WTC11 (cell line): ENCODE measurements at regions not wholly inside any gene's neighbourhood (a gene's known extent, or its start where the extent isn't known, plus 50 kb on each side); places are given as distances from the start of the nearest gene placed in this dataset.

Source experiments
- ATAC-seq: fragments of 200-7000 bp; cut with Tn5 transposase; 2 replicates; pipeline ENCODE4 v1.10.0; 2021; ENCODE audit warnings: mild to moderate bottlenecking, moderate library complexity
- CTCF ChIA-PET: fragments of 300-600 bp; sonication (Branson Sonifier 250); formaldehyde crosslinking; loops from one replicate; lab custom pipeline; 2021; ENCODE audit warnings: antibody characterized with exemption; lab: Charles Lee
- POLR2A ChIA-PET: fragments of 350-600 bp; sonication (Branson Sonifier 250); formaldehyde crosslinking; loops from one replicate; lab custom pipeline; 2021; ENCODE audit warnings: antibody characterized with exemption; lab: Charles Lee
- DNase-seq: peaks from one replicate; pipeline ENCODE4 v3.0.0; 2021; ENCODE audit warnings: low spot score
- H3K27ac Mint-ChIP-seq: 2 replicates; pipeline ENCODE4 v1.8.0; 2021; ENCODE audit warnings: mixed read lengths
- H3K27me3 Mint-ChIP-seq: 2 replicates; pipeline ENCODE4 v1.8.0; 2021; ENCODE audit warnings: low read depth, mild to moderate bottlenecking, moderate library complexity, mixed read lengths
- H3K36me3 Mint-ChIP-seq: 2 replicates; pipeline ENCODE4 v1.8.0; 2021; ENCODE audit warnings: mixed read lengths
- H3K4me1 Mint-ChIP-seq: 2 replicates; pipeline ENCODE4 v1.8.0; 2022; ENCODE audit warnings: mixed read lengths
- H3K4me3 Mint-ChIP-seq: 2 replicates; pipeline ENCODE4 v1.8.0; 2021; ENCODE audit warnings: mild to moderate bottlenecking, moderate library complexity, mixed read lengths
- H3K9me3 Mint-ChIP-seq: 2 replicates; pipeline ENCODE4 v1.8.0; 2021; ENCODE audit warnings: mixed read lengths
- CREM ChIP-seq: sonication (generic); formaldehyde crosslinking; IDR thresholded peaks from 2 replicates; pipeline ENCODE4 v1.8.1; 2022; ENCODE audit warnings: mild to moderate bottlenecking, missing genetic modification reagents, moderate library complexity
- EMX1 ChIP-seq: fragments of 250-450 bp; sonication (Bioruptor Pico); IDR thresholded peaks from 2 replicates; pipeline ENCODE4 v1.8.0; 2021; ENCODE audit warnings: mild to moderate bottlenecking
- FOXP4 ChIP-seq: sonication (generic); formaldehyde crosslinking; IDR thresholded peaks from 2 replicates; pipeline ENCODE4 v1.8.0; 2022; ENCODE audit warnings: mild to moderate bottlenecking, missing genetic modification reagents
- GABPB1 ChIP-seq: sonication (generic); formaldehyde crosslinking; IDR thresholded peaks from 2 replicates; pipeline ENCODE4 v1.8.1; 2023; ENCODE audit warnings: mild to moderate bottlenecking, missing genetic modification reagents
- JAZF1 ChIP-seq: fragments of 250-450 bp; sonication (Bioruptor Pico); IDR thresholded peaks from 2 replicates; pipeline ENCODE4 v1.9.0; 2021; ENCODE audit warnings: moderate library complexity, mild to moderate bottlenecking, inconsistent platforms
- NFYB ChIP-seq: sonication (generic); formaldehyde crosslinking; conservative IDR thresholded peaks from 2 replicates; pipeline ENCODE4 v1.8.0; 2022; ENCODE audit warnings: low read depth, missing genetic modification reagents
- NR3C1 ChIP-seq: sonication (generic); formaldehyde crosslinking; conservative IDR thresholded peaks from 2 replicates; pipeline ENCODE4 v1.8.1; 2023; ENCODE audit warnings: low read depth, mild to moderate bottlenecking, missing genetic modification reagents
- SMAD4 ChIP-seq: sonication (generic); formaldehyde crosslinking; IDR thresholded peaks from 2 replicates; pipeline ENCODE4 v1.8.0; 2022; ENCODE audit warnings: mild to moderate bottlenecking, missing genetic modification reagents
- TEAD4 ChIP-seq: sonication (generic); formaldehyde crosslinking; IDR thresholded peaks from 2 replicates; pipeline ENCODE4 v1.8.0; 2022; ENCODE audit warnings: mild to moderate bottlenecking, missing genetic modification reagents
- ZBTB21 ChIP-seq: sonication (generic); formaldehyde crosslinking; IDR thresholded peaks from 2 replicates; pipeline ENCODE4 v1.8.1; 2023; ENCODE audit warnings: mild to moderate bottlenecking, missing genetic modification reagents, borderline replicate concordance
- ZNF138 ChIP-seq: sonication (generic); formaldehyde crosslinking; conservative IDR thresholded peaks from 2 replicates; pipeline ENCODE4 v1.8.1; 2022; ENCODE audit warnings: mild to moderate bottlenecking, moderate library complexity, missing genetic modification reagents
- ZNF281 ChIP-seq: sonication (generic); formaldehyde crosslinking; IDR thresholded peaks from 2 replicates; pipeline ENCODE4 v1.8.0; 2023; ENCODE audit warnings: mild to moderate bottlenecking, missing genetic modification reagents
- ZNF416 ChIP-seq: fragments of 250-450 bp; sonication (Bioruptor Pico); IDR thresholded peaks from 2 replicates; pipeline ENCODE4 v1.9.0; 2021; ENCODE audit warnings: mild to moderate bottlenecking, inconsistent platforms
- ZNF532 ChIP-seq: fragments of 250-450 bp; sonication (Bioruptor Pico); IDR thresholded peaks from 2 replicates; pipeline ENCODE4 v1.9.0; 2021; ENCODE audit warnings: mild to moderate bottlenecking, borderline replicate concordance
- ZNF671 ChIP-seq: fragments of 250-450 bp; sonication (Bioruptor Pico); IDR thresholded peaks from 2 replicates; pipeline ENCODE4 v1.8.0; 2021; ENCODE audit warnings: mild to moderate bottlenecking
- TF ChIP-seq, protein P1 (sequence below): sonication (generic); formaldehyde crosslinking; IDR thresholded peaks from 2 replicates; pipeline ENCODE4 v1.8.0; 2022; ENCODE audit warnings: missing genetic modification reagents
- TF ChIP-seq, protein P2 (sequence below): sonication (generic); formaldehyde crosslinking; IDR thresholded peaks from 2 replicates; pipeline ENCODE4 v1.8.1; 2022; ENCODE audit warnings: mild to moderate bottlenecking, missing genetic modification reagents, moderate library complexity, borderline replicate concordance
- TF ChIP-seq, protein P3 (sequence below): sonication (generic); formaldehyde crosslinking; IDR thresholded peaks from 2 replicates; pipeline ENCODE4 v1.8.1; 2023; ENCODE audit warnings: mild to moderate bottlenecking, missing genetic modification reagents

DNA sequence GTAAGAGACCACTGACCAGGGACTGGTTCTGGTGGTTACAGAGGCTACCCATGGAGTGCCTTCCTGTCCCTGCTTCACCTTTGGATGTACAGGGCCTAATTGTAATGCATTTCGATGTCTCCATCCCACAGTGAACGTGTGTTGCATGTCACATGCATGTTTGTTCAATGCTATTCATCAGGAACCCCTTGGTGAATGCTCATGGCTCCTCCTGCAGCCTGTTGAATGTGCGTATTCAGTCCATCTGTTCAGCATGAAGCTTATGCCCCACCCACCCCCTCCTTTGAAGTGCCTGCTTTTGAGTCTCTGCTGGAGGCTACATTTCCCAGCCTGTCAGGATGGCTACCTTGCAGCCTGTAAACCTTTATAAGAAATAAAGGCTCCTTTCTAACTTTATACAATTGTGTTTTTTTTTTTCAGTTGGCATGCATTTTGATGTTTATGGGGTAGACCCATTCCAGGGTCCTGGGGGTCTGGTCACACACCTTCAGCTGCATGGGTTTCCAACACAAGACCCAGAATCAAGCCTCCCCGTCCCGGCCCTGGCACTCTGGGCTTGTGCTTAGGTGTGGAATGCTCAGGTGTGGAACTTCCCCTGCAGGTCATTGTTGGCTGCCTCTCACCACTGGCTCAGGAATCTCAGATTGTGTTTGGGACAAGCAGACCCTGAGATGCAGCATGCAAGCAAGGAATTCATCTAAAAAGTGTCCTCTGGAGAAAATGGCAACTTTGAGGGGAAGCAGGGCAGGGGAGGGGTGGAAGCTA lies 238.8 kb upstream of the HDAC4 start:
- ATAC-seq: no peak
- H3K27me3 Mint-ChIP-seq: no peaks in the 10 kb centered on the region; the same call in 1 of the 2 replicates
- H3K36me3 Mint-ChIP-seq: no peaks in the 10 kb centered on the region
- no peak overlapping the region for H3K4me3 Mint-ChIP-seq
- no peak overlapping the region for H3K27ac Mint-ChIP-seq
- ChIA-PET CTCF (no interaction called here), POLR2A (no interaction called here)
- H3K4me1 Mint-ChIP-seq: no peaks in the 10 kb centered on the region
- TF ChIP-seq ZNF671: no peak
- H3K9me3 Mint-ChIP-seq: peaks cover 31% of the 10 kb centered on the region
- DNase-seq: no peak

- ChIA-PET POLR2A (no interaction called here), CTCF (no interaction called here)
- peaks cover 3% of the 10 kb centered on the region for H3K4me1 Mint-ChIP-seq
- no peak overlapping the region for H3K4me3 Mint-ChIP-seq
- DNase-seq (no peak), ATAC-seq (no peak)
- TF ChIP-seq TEAD4 (CRISPR knock-in tag) (no peak), CREM (CRISPR knock-in tag) (no peak), ZNF416 (CRISPR knock-in tag) (no peak), ZNF671 (no peak), NFYB (CRISPR knock-in tag) (no peak), ZBTB21 (CRISPR knock-in tag) (no peak), JAZF1 (no peak), EMX1 (CRISPR knock-in tag) (no peak), SMAD4 (CRISPR knock-in tag) (no peak), FOXP4 (no peak), ZNF138 (CRISPR knock-in tag) (no peak), ZNF532 (CRISPR knock-in tag) (no peak), NR3C1 (CRISPR knock-in tag) (no peak), ZNF281 (no peak), GABPB1 (CRISPR knock-in tag) (no peak)
- TF ChIP-seq, protein P1, sequence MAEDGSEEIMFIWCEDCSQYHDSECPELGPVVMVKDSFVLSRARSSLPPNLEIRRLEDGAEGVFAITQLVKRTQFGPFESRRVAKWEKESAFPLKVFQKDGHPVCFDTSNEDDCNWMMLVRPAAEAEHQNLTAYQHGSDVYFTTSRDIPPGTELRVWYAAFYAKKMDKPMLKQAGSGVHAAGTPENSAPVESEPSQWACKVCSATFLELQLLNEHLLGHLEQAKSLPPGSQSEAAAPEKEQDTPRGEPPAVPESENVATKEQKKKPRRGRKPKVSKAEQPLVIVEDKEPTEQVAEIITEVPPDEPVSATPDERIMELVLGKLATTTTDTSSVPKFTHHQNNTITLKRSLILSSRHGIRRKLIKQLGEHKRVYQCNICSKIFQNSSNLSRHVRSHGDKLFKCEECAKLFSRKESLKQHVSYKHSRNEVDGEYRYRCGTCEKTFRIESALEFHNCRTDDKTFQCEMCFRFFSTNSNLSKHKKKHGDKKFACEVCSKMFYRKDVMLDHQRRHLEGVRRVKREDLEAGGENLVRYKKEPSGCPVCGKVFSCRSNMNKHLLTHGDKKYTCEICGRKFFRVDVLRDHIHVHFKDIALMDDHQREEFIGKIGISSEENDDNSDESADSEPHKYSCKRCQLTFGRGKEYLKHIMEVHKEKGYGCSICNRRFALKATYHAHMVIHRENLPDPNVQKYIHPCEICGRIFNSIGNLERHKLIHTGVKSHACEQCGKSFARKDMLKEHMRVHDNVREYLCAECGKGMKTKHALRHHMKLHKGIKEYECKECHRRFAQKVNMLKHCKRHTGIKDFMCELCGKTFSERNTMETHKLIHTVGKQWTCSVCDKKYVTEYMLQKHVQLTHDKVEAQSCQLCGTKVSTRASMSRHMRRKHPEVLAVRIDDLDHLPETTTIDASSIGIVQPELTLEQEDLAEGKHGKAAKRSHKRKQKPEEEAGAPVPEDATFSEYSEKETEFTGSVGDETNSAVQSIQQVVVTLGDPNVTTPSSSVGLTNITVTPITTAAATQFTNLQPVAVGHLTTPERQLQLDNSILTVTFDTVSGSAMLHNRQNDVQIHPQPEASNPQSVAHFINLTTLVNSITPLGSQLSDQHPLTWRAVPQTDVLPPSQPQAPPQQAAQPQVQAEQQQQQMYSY (CRISPR knock-in tag): no peak
- TF ChIP-seq, protein P2, sequence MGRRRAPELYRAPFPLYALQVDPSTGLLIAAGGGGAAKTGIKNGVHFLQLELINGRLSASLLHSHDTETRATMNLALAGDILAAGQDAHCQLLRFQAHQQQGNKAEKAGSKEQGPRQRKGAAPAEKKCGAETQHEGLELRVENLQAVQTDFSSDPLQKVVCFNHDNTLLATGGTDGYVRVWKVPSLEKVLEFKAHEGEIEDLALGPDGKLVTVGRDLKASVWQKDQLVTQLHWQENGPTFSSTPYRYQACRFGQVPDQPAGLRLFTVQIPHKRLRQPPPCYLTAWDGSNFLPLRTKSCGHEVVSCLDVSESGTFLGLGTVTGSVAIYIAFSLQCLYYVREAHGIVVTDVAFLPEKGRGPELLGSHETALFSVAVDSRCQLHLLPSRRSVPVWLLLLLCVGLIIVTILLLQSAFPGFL (CRISPR knock-in tag): no peak
- TF ChIP-seq, protein P3, sequence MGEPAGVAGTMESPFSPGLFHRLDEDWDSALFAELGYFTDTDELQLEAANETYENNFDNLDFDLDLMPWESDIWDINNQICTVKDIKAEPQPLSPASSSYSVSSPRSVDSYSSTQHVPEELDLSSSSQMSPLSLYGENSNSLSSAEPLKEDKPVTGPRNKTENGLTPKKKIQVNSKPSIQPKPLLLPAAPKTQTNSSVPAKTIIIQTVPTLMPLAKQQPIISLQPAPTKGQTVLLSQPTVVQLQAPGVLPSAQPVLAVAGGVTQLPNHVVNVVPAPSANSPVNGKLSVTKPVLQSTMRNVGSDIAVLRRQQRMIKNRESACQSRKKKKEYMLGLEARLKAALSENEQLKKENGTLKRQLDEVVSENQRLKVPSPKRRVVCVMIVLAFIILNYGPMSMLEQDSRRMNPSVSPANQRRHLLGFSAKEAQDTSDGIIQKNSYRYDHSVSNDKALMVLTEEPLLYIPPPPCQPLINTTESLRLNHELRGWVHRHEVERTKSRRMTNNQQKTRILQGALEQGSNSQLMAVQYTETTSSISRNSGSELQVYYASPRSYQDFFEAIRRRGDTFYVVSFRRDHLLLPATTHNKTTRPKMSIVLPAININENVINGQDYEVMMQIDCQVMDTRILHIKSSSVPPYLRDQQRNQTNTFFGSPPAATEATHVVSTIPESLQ (CRISPR knock-in tag): no peak
- H3K36me3 Mint-ChIP-seq: no peaks in the 10 kb centered on the region
- H3K27me3 Mint-ChIP-seq: no peaks in the 10 kb centered on the region; the same call in 1 of the 2 replicates
- peaks cover 37% of the 10 kb centered on the region for H3K9me3 Mint-ChIP-seq
- H3K27ac Mint-ChIP-seq: no peak overlapping the region
Observed at GRCh38 chr2:239638376-239638775, 237.6 kb upstream of the HDAC4 start.
